SK-N-SH treated with all-trans-retinoic acid at 6 μM for 48 hours (cell line): ENCODE measurements at regions not wholly inside any gene's neighbourhood (a gene's known extent, or its start where the extent isn't known, plus 50 kb on each side); places are given as distances from the start of the nearest gene placed in this dataset.

Source experiments
- ARNTL ChIP-seq: fragments of 450-650 bp; formaldehyde crosslinking; IDR thresholded peaks from 2 replicates; pipeline ENCODE4 v1.5.0; 2020; ENCODE audit warnings: low read depth, mild to moderate bottlenecking, moderate library complexity, borderline replicate concordance
- CSRNP3 ChIP-seq: fragments of 250-450 bp; sonication (Bioruptor Pico); IDR thresholded peaks from 2 replicates; pipeline ENCODE4 v1.5.1; 2021; ENCODE audit warnings: mild to moderate bottlenecking, moderate library complexity
- ISL1 ChIP-seq: fragments of 250-450 bp; sonication (Bioruptor Pico); IDR thresholded peaks from 2 replicates; pipeline ENCODE4 v2.1.2; 2022; ENCODE audit warnings: mild to moderate bottlenecking, moderate library complexity
- PATZ1 ChIP-seq: fragments of 250-450 bp; sonication (Bioruptor Pico); IDR thresholded peaks from 2 replicates; pipeline ENCODE4 v1.8.0; 2020; ENCODE audit warnings: mild to moderate bottlenecking, moderate library complexity, borderline replicate concordance
- POU6F1 ChIP-seq: fragments of 250-450 bp; sonication (Bioruptor Pico); IDR thresholded peaks from 2 replicates; pipeline ENCODE4 v1.8.0; 2021; ENCODE audit warnings: low read depth, mild to moderate bottlenecking, moderate library complexity, borderline replicate concordance
- RARB ChIP-seq: fragments of 250-450 bp; sonication (Bioruptor Pico); IDR thresholded peaks from 2 replicates; pipeline ENCODE4 v1.8.0; 2021; ENCODE audit warnings: mild to moderate bottlenecking, moderate library complexity
- SNAI2 ChIP-seq: fragments of 250-450 bp; sonication (Bioruptor Pico); IDR thresholded peaks from 2 replicates; pipeline ENCODE4 v1.5.0; 2020; ENCODE audit warnings: mild to moderate bottlenecking, moderate library complexity
- TOX ChIP-seq: fragments of 250-450 bp; sonication (Bioruptor Pico); IDR thresholded peaks from 2 replicates; pipeline ENCODE4 v1.8.0; 2021; ENCODE audit warnings: mild to moderate bottlenecking, moderate library complexity, borderline replicate concordance
- TSHZ2 ChIP-seq: fragments of 250-450 bp; sonication (Bioruptor Pico); IDR thresholded peaks from 2 replicates; pipeline ENCODE4 v1.5.0; 2020; ENCODE audit warnings: mild to moderate bottlenecking, moderate library complexity
- ZFP3 ChIP-seq: fragments of 250-450 bp; sonication (Bioruptor Pico); IDR thresholded peaks from 2 replicates; pipeline ENCODE4 v1.5.0; 2020; ENCODE audit warnings: mild to moderate bottlenecking, moderate library complexity
- ZFP30 ChIP-seq: fragments of 450-650 bp; formaldehyde crosslinking; IDR thresholded peaks from 2 replicates; pipeline ENCODE4 v1.5.0; 2022; ENCODE audit warnings: mild to moderate bottlenecking, moderate library complexity
- ZNF565 ChIP-seq: fragments of 450-650 bp; formaldehyde crosslinking; conservative IDR thresholded peaks from 2 replicates; pipeline ENCODE4 v1.5.0; 2020; ENCODE audit warnings: low read depth, mild to moderate bottlenecking, moderate library complexity
- ZNF70 ChIP-seq: fragments of 450-650 bp; formaldehyde crosslinking; IDR thresholded peaks from 2 replicates; pipeline ENCODE4 v1.5.0; 2020; ENCODE audit warnings: mild to moderate bottlenecking, moderate library complexity
- ZNF8 ChIP-seq: fragments of 450-650 bp; formaldehyde crosslinking; IDR thresholded peaks from 2 replicates; pipeline ENCODE4 v1.5.0; 2020; ENCODE audit warnings: mild to moderate bottlenecking, moderate library complexity

- TF ChIP-seq SNAI2 (no peak), ZFP30 (no peak), TOX (no peak), TSHZ2 (CRISPR knock-in tag) (no peak), RARB (no peak), ZNF8 (CRISPR knock-in tag) (no peak), ISL1 (CRISPR knock-in tag) (no peak), POU6F1 (CRISPR knock-in tag) (no peak), ZNF70 (no peak), ARNTL (no peak), ZFP3 (CRISPR knock-in tag) (no peak), CSRNP3 (CRISPR knock-in tag) (no peak), PATZ1 (CRISPR knock-in tag) (no peak), ZNF565 (CRISPR knock-in tag) (no peak)
Observed at GRCh38 chr4:60683973-60684372, 516.2 kb upstream of the ADGRL3 start.
